ACHN (cell line): ENCODE measurements at regions not wholly inside any gene's neighbourhood (a gene's known extent, or its start where the extent isn't known, plus 50 kb on each side); places are given as distances from the start of the nearest gene placed in this dataset.
"Not testable (repeated sequence)": the region's sequence is repeated elsewhere in the genome, so short reads cannot be mapped to it uniquely, and the experiment has no call there.

Source experiments
- DNase-seq: peaks from one replicate; pipeline ENCODE4 v3.0.0-alpha.2; 2015
- in situ Hi-C: cut with HindIII; loops from 2 replicates; pipeline ENCODE4 v1.10.0; 2017; ENCODE audit warnings: low sequenced_read_pairs, low pct_ligation_motif_present, low pct_unique_long_range_greater_than_20kb

DNA sequence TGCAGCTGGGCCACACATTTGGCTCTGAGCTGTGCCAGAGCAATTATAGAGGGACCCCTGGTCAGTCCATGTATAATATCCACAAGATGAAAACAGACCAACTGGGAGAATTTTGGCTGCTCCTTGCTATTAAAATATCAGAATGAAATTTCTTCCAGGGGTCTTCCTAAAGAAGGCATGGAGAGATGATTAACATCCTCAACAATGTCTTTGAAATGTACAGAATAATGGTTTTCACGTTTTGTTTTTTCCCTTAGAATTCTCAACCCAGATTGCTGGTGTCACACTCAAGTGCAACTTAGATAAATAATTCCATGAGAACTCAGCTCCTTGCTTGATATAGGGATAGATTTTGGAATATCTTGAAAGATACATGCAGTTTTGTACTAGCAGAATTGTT, 148.3 kb upstream of the SLC24A2 start:
- no peak for DNase-seq
- in situ Hi-C loops: no loop called here

DNA sequence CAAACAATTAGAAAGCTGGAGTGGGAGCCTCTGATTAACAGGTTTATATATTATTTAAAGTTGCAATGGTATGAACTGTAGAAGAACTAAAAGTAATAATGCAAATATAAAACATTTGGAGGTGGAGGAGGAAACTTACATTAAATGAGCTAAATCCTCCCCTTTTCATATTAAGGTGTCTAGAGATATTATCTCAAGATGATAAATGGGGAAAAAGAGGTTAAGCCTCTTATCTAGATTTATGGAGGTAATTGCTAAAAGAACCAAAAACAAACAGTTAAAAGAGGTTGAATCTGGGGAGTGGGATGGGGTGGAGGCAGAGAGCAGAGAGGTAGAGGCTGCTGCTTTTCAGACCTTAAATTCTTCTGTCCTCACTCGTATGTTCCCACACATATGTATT, 147.8 kb upstream of the SLC24A2 start:
- no peak for DNase-seq
- in situ Hi-C loops: no loop called here

DNA sequence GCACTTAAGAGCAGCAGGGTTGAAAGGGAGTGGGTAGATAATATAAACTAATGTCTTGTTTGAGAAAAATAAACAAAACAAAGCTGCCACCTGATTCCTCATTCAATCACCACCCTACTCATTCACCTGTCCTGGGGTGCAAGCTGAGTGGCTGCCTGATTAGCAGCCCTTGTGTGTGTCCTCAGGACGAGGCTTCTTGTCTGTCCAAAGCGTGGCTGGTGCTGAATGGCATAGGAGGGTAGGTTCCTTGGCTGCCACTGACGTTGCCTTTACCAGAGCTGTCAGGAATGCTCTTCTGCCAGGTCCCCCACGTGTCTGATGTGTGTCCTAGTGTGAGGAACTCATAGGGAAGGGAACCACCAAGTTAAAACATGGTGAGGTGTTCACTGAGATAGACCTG, 146.6 kb upstream of the SLC24A2 start:
- in situ Hi-C loops: no loop called here

DNA sequence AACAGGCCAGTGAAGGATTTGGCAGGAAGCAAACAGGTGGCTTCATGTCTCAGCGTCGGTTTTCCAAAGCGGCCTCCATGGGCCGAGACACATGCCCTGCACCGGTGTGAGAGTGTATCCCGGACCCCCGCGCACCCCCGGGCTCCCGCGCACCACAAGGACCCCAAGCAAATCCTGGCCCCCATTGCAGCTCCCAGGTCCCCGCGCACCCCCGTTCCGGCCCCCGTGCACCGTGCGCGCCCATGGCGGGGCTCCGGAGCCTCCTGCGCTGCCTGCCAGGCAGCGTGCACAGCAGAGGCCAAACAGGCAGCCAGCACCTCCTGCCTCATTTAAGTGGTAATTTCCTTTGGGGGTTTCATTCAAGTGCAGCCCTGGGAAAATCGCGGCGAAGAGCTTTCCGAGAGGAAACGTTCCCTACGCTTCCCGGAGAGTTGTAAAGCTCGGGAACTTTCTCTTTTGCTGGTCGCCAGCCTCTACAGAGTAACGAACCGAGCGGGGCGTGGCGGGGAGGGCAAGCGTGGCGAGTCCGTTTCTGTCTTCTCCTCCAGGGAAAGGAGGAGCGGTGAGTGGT, 145.5 kb upstream of the SLC24A2 start:
- in situ Hi-C loops: no loop called here
- peak; percentile 63 for DNase-seq

More for the DNA sequence above, 146.6 kb upstream of the SLC24A2 start:
- DNase-seq: no peak

DNA sequence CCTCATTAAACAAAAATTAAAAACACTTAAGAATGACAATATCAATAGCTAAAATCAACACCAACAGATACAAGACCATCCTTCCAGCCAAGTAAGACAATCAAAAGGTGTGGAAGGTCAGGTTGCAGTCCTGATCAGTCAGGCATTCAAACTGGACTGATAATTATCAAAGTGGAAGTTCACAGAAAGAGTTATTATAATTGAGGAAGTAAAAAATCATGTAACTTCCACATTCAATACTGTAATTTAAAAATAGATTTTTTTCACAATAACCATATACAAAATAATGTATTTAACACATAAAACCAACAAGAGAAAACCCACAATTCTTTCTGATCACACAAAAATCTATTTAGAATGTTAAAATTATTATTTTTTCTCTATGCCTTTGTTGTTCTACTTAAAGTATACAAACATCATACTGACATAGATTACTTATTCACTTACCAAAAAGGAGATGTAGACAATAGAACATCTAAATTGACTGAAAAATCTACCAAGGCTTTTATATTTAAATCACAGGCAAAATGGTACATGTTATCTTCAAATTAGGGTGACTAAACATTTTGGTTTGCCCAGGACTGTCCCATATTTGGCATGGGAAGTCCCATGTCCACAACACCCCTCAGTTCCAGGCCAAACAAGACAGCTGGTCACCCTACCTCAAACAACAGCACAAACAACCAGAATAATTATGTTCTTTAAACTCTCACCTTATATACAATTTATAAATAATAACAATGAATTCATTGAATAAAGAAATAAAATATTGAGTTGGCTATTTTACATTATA, 142.5 kb upstream of the SLC24A2 start:
- in situ Hi-C loops: no loop called here
- DNase-seq: no peak

DNA sequence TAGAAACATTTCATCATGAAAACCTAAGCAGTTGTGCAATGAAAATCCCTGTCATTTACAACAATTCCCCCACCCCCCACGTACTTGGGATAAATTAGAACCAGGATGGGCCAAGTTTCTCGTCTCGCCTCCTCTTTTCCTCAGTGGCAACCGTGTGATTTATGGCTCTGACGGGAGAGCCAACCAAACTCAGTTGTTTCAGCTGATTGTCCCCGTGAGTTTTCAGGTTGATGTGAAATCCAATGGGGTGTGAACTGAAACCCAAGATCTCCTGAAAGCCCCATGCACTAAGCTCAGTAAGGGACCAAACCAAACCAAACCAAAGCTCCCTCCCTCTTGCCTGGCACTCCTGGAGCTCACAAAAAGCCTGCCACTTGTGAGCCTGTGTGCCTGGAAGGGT, 138.7 kb upstream of the SLC24A2 start:
- DNase-seq: no peak
- in situ Hi-C loops: no loop called here

DNA sequence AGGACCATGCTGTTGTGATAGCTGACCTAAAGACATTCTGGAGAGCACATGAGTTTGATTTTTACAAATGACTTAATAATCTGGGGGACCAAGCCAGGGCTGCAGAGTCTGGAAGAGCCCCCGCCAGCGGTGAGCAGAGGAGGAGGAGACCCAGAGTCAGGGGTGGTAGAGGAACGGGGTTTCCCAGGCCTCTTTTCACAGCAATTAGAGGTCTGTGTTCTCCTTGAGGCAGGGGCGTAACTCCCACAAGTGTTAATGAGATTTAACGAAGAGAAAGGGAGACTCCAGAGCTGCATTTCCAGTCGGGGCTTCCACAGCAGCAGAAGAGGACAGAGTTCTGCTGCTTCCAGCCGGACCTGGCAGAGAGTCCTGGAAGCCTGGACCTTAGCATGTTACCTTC, 137.9 kb upstream of the SLC24A2 start:
- in situ Hi-C loops: no loop called here
- no peak for DNase-seq

DNA sequence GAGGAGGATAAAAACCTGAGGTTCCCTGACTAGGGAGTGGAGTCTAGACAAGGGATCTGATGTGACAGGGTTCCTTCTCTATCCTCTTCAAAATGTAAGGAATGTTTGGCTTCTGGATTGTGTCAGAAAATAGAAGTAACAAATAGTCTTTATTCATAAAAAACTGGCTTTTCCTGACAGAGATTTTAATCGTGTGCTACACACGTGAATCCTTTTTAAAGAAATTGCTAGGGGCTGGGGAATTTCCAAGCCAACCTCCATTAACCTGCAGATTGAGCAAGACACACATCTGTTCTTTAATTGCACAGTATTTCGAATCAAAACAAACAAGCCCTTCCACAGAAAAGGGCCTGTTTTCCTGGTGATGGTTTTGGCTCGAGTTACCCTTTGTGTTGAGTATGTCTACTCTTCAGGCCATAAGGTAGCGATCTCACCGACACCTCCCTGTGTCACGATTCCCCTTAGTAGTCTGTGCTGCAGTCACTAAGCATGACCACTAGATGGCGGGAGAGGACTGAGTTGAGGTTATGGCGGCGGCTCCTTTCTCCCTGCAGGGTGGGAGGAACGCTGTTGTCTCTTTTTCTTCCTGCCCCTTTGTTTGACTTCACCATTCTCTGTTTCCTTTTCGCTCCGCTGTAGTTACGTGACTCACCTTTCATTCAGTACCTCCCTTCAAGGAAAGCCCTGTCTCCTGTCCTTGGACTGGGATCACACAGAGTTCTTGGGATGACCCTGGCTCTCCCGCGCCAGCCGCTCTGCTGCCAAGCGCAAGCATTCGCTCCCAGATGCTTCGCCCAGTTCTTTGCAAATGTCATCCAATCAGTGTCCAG, 137.1 kb upstream of the SLC24A2 start:
- DNase-seq: peak; percentile 82
- in situ Hi-C loops: no loop called here

DNA sequence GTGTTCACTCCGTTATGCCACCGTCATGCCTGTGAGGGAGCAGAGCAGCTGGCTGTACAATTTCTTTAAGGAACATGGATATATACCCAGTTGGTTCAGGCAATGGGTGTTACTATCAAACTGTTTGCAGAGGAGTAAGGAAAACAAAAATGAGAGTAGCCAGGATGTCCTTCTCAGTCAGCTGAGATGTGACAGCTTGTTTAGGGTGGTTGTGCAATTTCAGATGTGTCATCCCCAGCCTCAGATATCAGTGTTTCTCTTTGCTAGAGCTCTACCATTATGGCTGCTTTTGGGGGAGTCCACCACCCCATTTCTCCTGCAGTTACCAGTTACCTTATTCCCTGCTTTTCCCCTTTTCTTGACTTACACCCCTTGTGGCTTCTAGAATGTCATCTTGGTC, 135.2 kb upstream of the SLC24A2 start:
- DNase-seq: no peak
- in situ Hi-C loops: no loop called here

DNA sequence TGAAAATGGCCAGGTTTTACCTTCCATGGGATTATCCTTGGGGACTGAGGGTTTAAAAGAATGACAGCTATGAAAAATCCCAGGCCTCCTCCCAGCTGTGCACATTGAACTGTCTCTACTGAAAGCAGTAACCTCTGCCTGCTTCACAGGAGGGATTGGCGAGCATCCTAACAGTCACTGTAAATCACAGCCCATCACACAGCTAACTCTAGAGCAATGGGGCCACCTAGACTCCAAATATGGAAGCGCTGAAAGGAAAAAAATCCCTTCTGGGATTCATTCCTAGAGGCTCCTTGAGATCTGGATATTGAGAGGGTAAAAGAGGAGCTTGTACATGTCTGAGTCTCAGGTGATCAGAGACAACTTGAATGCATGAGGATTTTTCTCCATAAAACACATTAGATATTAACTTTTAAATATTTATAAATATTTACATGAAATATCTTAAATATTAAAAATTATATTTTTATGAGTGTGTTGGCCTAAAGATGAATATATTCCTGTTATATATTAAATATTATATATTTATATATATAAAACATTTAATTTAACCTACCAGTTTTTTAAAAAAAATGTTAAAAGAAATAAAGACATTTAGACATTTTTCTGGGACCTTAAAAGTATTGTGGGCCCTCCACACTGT, 133.8 kb upstream of the SLC24A2 start:
- in situ Hi-C loops: no loop called here
- peak; percentile 68 for DNase-seq

DNA sequence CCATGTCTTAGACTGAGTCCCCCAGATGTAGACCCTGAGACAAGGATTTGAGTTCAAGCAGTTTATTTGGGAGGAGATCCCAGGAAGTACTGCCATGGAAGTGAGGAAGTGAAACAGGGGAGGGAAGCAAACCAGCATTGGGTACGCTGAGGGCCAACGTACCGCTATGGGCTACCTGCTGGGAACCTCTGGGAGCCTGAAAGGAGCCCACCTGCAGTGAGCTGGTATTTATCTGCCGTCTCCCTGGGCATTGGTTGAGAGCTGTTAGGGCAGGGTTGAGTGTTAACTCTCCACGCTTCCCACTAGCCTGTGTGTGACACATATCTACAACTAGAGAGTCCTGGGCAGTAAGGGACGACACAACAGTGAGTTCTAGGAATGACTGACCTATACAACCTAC, 131.6 kb upstream of the SLC24A2 start:
- in situ Hi-C loops: no loop called here

DNA sequence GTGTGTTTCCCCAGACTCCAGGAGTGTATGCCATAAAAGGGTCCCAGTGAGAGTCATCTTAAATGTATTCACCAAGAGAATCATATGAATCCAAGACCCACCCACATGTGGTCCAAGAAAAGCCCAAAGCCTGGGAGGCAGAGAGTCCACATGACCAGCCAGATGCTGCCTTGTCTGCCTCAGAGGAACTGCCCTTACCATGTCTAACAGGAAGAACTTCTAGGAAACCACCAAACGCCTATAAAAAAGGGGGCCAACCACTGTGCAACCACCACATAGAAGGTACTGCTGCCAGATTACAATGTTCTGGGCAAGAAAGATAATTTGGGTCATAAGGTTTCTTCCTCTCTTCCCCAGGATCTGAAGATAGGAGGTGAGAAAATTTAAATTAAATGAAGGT, 129.8 kb upstream of the SLC24A2 start:
- in situ Hi-C loops: no loop called here

More for the DNA sequence above, 131.6 kb upstream of the SLC24A2 start:
- DNase-seq: no peak

DNA sequence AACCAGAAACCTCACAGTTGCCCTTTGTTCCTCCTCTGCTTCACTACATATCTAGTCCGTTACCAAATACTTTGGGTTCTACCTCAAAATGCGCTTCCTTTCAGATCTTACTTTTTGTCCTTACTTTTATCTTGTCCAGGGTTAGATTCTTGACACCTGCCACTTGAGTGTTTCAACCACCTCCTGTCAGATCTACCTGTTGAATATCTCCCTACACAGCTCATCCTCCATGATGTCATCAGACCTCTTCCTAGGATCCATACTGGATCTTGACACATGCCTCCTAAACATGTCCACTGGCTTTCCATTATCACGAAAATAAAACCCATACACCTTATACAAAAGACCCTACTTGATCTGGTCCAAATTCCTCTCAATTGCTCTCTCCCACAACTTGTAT, 125.2 kb upstream of the SLC24A2 start:
- in situ Hi-C loops: no loop called here
- DNase-seq: no peak

More for the DNA sequence above, 129.8 kb upstream of the SLC24A2 start:
- DNase-seq: no peak

DNA sequence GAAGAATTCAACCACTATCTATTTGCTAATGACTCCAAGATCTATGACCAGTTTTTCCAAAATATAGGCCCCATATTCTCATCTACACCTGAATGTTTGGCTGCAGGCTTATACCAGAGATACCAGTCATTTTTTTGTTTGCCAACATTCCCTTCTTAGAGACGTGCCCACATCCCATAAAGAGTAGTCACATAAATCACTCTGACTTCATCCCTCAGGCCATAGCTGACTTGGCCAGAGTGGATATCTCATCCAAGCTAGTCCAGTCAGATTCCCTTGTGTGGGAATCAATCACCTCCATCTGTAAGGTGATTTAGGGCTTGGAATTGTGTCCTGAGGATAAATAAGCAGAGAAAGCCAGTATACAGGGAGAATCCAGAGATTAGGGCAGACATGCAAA, 124.3 kb upstream of the SLC24A2 start:
- in situ Hi-C loops: no loop called here
- DNase-seq: no peak

DNA sequence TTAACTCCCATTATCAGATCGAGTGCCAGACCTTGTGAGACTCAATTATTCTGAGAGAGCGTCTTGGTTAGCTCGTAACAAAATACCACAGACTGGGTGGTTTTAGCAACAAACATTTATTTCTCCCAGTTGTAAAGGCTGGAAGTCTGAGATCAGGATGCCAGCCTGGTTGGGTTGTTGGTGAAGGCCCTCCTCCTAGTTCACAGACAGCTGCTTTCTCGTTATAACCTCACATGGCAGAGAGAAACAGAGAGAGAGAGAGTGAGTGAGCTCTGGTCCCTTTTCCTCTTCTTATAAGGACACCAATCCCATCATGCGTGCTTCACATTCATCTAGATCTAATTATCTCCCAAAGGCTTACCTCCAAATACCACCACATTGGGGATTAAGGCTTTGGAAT, 114.2 kb upstream of the SLC24A2 start:
- no peak for DNase-seq
- in situ Hi-C loops: no loop called here

DNA sequence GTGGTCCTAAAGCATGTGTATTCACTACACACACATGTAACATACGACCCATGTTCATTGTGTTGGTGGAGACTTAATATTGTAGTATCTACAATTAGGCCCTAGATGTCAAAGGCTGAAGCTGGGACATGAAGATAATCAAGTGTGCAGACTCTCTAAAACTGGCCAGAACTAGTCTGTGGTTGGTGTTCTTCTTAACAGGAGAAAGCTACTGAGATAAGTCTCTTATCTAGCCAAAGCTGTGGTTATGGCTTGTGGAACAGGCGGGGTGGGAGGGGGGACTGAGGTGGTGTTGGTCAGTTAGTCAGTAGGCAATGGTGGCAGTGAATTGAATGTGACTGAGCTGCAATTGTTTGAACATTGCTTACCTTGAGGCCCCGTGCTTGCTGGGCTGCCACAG, 112.7 kb upstream of the SLC24A2 start:
- in situ Hi-C loops: no loop called here

DNA sequence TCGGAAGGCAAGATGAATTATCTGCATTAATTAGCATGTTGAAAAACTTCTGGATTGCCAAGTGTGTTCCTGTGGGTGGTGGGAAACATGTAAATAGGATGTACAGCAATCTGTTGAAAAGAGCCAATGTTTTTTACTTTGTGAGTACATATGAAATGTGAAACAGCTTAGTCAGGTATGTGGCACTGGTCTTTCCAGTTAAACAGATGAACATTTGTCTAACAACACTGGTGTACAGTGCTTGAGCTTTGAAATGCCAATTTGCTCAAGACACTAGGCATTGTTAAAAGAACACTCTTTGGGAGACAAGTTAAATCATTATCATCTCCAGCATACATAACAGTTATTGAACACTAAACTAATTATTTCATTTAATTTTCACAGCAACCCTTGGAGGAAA, 107.3 kb upstream of the SLC24A2 start:
- in situ Hi-C loops: no loop called here

More for the DNA sequence above, 112.7 kb upstream of the SLC24A2 start:
- no peak for DNase-seq

DNA sequence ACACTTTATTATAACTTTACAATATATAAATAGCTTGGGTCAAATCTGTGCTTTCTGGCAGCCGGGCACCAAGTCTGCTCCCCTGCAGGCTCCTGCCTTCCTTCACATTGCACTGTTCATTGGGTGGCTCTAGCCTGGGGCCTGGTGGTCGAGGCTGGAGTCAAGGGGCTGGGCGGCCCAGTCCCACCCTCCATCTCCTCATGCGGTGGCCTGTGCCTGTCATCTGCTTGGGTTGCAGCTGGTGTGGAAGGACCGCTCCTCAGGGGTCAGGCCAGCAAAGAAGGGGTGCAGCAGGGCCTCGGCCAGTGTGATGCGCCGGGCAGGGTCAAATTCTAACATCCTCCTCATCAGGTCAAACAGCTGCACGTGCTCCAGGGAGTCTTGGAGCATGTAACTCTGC, 106.7 kb upstream of the SLC24A2 start:
- DNase-seq, in situ Hi-C loops: not testable (repeated sequence)

More for the DNA sequence above, 107.3 kb upstream of the SLC24A2 start:
- DNase-seq: no peak

DNA sequence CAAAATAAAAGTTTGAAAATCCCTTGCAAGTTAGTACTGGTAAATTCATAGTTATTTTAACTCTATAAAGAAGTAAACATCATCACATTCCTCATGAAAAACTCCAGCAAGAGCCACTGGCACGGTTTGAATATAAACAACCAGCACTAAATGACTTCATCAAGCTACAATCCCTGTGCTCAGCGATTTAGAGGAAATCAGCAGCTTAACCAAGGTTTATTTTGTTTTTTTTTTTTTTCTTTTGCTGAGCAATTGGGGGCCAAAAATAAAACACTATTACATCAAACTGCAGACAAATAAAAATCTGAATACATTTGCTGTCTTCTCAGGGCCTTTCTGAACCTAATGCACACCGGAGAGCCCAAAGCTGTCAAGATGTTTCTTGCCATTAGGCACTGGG, 106.2 kb upstream of the SLC24A2 start:
- DNase-seq: no peak
- in situ Hi-C loops: no loop called here
